Uterus (tissue), 2 donors: ENCODE measurements at regions not wholly inside any gene's neighbourhood (a gene's known extent, or its start where the extent isn't known, plus 50 kb on each side); places are given as distances from the start of the nearest gene placed in this dataset.

Experiments
- CTCF ChIP-seq, 4 experiments: fragments of 200-600 bp in 2 of 4; fragments of 450-650 bp in 2 of 4; sonication (generic) in 2 of 4; IDR thresholded peaks; one replicate each; pipeline ENCODE4 v1.5.1; 2016 to 2019; ENCODE audit warnings: antibody characterized with exemption in 4 of 4, mild to moderate bottlenecking in 2 of 4, moderate library complexity in 1 of 4
- POLR2A ChIP-seq, 2 donors: fragments of 450-650 bp; IDR thresholded peaks; one replicate each; pipeline ENCODE4 v1.6.1; 2016; ENCODE audit warnings: antibody characterized with exemption in 2 of 2, mild to moderate bottlenecking in 1 of 2, moderate library complexity in 1 of 2

- TF ChIP-seq CTCF (IDR thresholded peaks at IDR 0.05), result no peak
- TF ChIP-seq POLR2A (IDR thresholded peaks at IDR 0.05), result no peak
These were observed 137.6 kb downstream of the ETAA1 start for GRCh38 chr2:67534745-67535144.
